Esophagus mucosa (tissue), 1 donor: ENCODE measurements at regions not wholly inside any gene's neighbourhood (a gene's known extent, or its start where the extent isn't known, plus 50 kb on each side); places are given as distances from the start of the nearest gene placed in this dataset.

Experiments
- ATAC-seq: fragments of 200-7000 bp; cut with Tn5 transposase; one replicate; pipeline ENCODE4 v1.9.1; 2020
- donor health status: DM: yes; HTN: yes; CAD: no.

GRCh38 chr10:130570074-130570473 is 433.9 kb downstream of the GLRX3 start:
- ATAC-seq, result no peak

- ATAC-seq, result no peak
Measured at GRCh38 chr10:130571674-130572073, 435.5 kb downstream of the GLRX3 start.

GRCh38 chr10:130573446-130573845 is 437.3 kb downstream of the GLRX3 start:
- no peak for ATAC-seq

GRCh38 chr10:130575756-130576285 is 439.6 kb downstream of the GLRX3 start:
- no peak for ATAC-seq

GRCh38 chr10:130576427-130576826 is 440.2 kb downstream of the GLRX3 start:
- ATAC-seq, result no peak

GRCh38 chr10:130577039-130577438 is 440.8 kb downstream of the GLRX3 start:
- no peak for ATAC-seq

- no peak for ATAC-seq
Measured at GRCh38 chr10:130578532-130579289, 442.5 kb downstream of the GLRX3 start.

- ATAC-seq, result no peak
Measured at GRCh38 chr10:130579913-130580312, 443.7 kb downstream of the GLRX3 start.

- no peak for ATAC-seq
Measured at GRCh38 chr10:130580975-130581374, 444.8 kb downstream of the GLRX3 start.

GRCh38 chr10:130587718-130588117 is 451.5 kb downstream of the GLRX3 start:
- no peak for ATAC-seq

GRCh38 chr10:130606001-130606405 is 469.8 kb downstream of the GLRX3 start:
- ATAC-seq, result no peak

GRCh38 chr10:130607366-130607765 is 471.2 kb downstream of the GLRX3 start:
- no peak for ATAC-seq

GRCh38 chr10:130611239-130611638 is 475.0 kb downstream of the GLRX3 start:
- ATAC-seq, result no peak

GRCh38 chr10:130615457-130615856 is 479.3 kb downstream of the GLRX3 start:
- ATAC-seq, result no peak

- no peak for ATAC-seq
Measured at GRCh38 chr10:130617985-130618384, 481.8 kb downstream of the GLRX3 start.

GRCh38 chr10:130618647-130619046 is 482.5 kb downstream of the GLRX3 start:
- ATAC-seq, result no peak

- ATAC-seq, result no peak
Measured at GRCh38 chr10:130621231-130621775, 485.1 kb downstream of the GLRX3 start.

- ATAC-seq, result no peak
Measured at GRCh38 chr10:130623680-130624267, 487.6 kb downstream of the GLRX3 start.

GRCh38 chr10:130627346-130628045 is 491.3 kb downstream of the GLRX3 start:
- no peak for ATAC-seq

- no peak for ATAC-seq
Measured at GRCh38 chr10:130630135-130630534, 493.9 kb downstream of the GLRX3 start.

GRCh38 chr10:130631142-130632096 is 495.2 kb downstream of the GLRX3 start:
- no peak for ATAC-seq

- no peak for ATAC-seq
Measured at GRCh38 chr10:130634816-130635215, 498.6 kb downstream of the GLRX3 start.
